ENCODE measurements at regions not wholly inside any gene's neighbourhood (a gene's known extent, or its start where the extent isn't known, plus 50 kb on each side); places are given as distances from the start of the nearest gene placed in this dataset.
"Not testable (repeated sequence)": the region's sequence is repeated elsewhere in the genome, so short reads cannot be mapped to it uniquely, and the experiment has no call there.

- Histone ChIP-seq H3K36me3 (no peaks in the 10 kb centered on the region), H3K4me3 (no peak overlapping the region), H3K4me1 (no peaks in the 10 kb centered on the region), H3K9me3 (no peaks in the 10 kb centered on the region), H3K27ac (no peak overlapping the region), H3K27me3 (no peaks in the 10 kb centered on the region)
- intact Hi-C loops (cut with DNase I; ENCODE audit: low total_unique reads) = no loop called here
- no peak for TF ChIP-seq CTCF (IDR thresholded peaks at IDR 0.05)
- no peak for DNase-seq
Measured at GRCh38 chr18:30859036-30859435, 183.5 kb downstream of the DSC3 start.

- Histone ChIP-seq H3K27me3 (no peaks in the 10 kb centered on the region), H3K36me3 (no peaks in the 10 kb centered on the region), H3K4me1 (no peaks in the 10 kb centered on the region), H3K9me3 (no peaks in the 10 kb centered on the region), H3K27ac (no peak overlapping the region), H3K4me3 (no peak overlapping the region)
- intact Hi-C loops (cut with DNase I; ENCODE audit: low total_unique reads) = no loop called here
- TF ChIP-seq CTCF (IDR thresholded peaks at IDR 0.05) = no peak
- DNase-seq = no peak
Measured at GRCh38 chr18:30858560-30858959, 184.0 kb downstream of the DSC3 start.

DNA sequence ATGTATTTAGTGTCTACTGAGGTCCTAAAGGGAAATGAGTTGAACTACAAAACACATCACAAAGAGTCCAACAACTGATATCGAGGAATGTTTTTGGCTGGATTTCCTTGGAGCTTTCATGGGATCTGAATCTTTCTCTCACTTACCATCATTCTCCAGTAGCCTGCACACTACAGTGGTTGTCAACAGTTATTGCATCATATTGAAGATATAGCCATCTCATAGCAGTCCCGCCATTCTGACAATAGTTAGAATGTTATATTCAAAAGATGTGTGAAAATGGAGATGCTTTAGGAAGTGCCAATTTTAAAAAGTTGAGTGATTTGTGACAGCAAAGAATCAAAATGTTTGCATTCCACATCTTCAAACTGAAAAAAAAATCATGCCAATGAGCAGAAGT lies 186.8 kb downstream of the DSC3 start:
- Histone ChIP-seq H3K4me1 (no peaks in the 10 kb centered on the region), H3K27ac (no peak overlapping the region), H3K9me3 (no peaks in the 10 kb centered on the region), H3K27me3 (no peaks in the 10 kb centered on the region), H3K4me3 (no peak overlapping the region), H3K36me3 (no peaks in the 10 kb centered on the region)
- intact Hi-C loops (cut with DNase I; ENCODE audit: low total_unique reads) = no loop called here
- no peak for DNase-seq
- TF ChIP-seq CTCF (IDR thresholded peaks at IDR 0.05) = no peak

DNA sequence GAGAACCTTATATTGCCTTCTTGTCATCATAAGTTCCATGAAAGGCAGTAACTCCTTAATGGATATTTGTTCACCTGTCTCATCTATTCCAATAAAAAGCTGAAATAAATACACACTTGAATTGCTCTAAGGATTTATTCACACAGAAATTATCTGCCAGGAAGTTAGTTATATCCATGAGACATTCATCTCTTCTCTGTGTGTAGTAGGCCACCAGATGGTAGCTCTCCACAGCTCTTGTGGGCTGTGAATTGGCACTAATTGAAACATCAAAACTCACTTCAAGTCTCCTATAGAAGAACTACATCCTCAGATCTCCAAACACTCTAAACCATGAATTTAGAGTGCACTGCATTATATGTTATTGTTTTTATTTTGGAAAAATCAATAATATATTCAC lies 189.6 kb downstream of the DSC3 start:
- no peaks in the 10 kb centered on the region for H3K4me1 ChIP-seq
- no peaks in the 10 kb centered on the region for H3K27me3 ChIP-seq
- no peak overlapping the region for H3K27ac ChIP-seq
- intact Hi-C loops (cut with DNase I; ENCODE audit: low total_unique reads) = no loop called here
- H3K9me3 ChIP-seq = no peaks in the 10 kb centered on the region
- H3K4me3 ChIP-seq = no peak overlapping the region
- H3K36me3 ChIP-seq = no peaks in the 10 kb centered on the region
- DNase-seq = no peak
- TF ChIP-seq CTCF (IDR thresholded peaks at IDR 0.05) = no peak

GRCh38 chr18:30852541-30852940 lies 190.0 kb downstream of the DSC3 start:
- Histone ChIP-seq H3K4me1 (no peaks in the 10 kb centered on the region), H3K27ac (no peak overlapping the region), H3K4me3 (no peak overlapping the region), H3K9me3 (no peaks in the 10 kb centered on the region), H3K27me3 (no peaks in the 10 kb centered on the region), H3K36me3 (no peaks in the 10 kb centered on the region)
- intact Hi-C loops (cut with DNase I; ENCODE audit: low total_unique reads) = no loop called here
- no peak for DNase-seq
- no peak for TF ChIP-seq CTCF (IDR thresholded peaks at IDR 0.05)

- H3K27me3 ChIP-seq; H3K36me3 ChIP-seq; H3K4me1 ChIP-seq; DNase-seq; H3K4me3 ChIP-seq; intact Hi-C loops (cut with DNase I; ENCODE audit: low total_unique reads); H3K27ac ChIP-seq; H3K9me3 ChIP-seq: not testable (repeated sequence)
Measured at GRCh38 chr18:30839056-30839561, 203.4 kb downstream of the DSC3 start.

Data from tibial artery (tissue), 4 donors.